Adrenal gland (tissue), 5 donors: ENCODE measurements at regions not wholly inside any gene's neighbourhood (a gene's known extent, or its start where the extent isn't known, plus 50 kb on each side); places are given as distances from the start of the nearest gene placed in this dataset.

Experiments used
- CTCF ChIP-seq, 6 experiments: fragments of 450-650 bp in 4 of 6; fragments of 200-600 bp in 2 of 6; sonication (generic) in 1 of 6; IDR thresholded peaks; 1 replicate in 5 of 6; 2 replicates in 1 of 6; pipeline versions ENCODE4 v1.5.1 to v1.8.0; 2016 to 2021; ENCODE audit warnings: antibody characterized with exemption in 6 of 6, mild to moderate bottlenecking in 2 of 6, moderate library complexity in 1 of 6
- POLR2A ChIP-seq, 2 donors: fragments of 450-650 bp; IDR thresholded peaks; one replicate each; pipeline ENCODE4 v1.6.1; 2017; ENCODE audit warnings: antibody characterized with exemption in 2 of 2, mild to moderate bottlenecking in 2 of 2, moderate library complexity in 1 of 2
- donor health status: DM: no; HTN: no; CAD: no.

DNA sequence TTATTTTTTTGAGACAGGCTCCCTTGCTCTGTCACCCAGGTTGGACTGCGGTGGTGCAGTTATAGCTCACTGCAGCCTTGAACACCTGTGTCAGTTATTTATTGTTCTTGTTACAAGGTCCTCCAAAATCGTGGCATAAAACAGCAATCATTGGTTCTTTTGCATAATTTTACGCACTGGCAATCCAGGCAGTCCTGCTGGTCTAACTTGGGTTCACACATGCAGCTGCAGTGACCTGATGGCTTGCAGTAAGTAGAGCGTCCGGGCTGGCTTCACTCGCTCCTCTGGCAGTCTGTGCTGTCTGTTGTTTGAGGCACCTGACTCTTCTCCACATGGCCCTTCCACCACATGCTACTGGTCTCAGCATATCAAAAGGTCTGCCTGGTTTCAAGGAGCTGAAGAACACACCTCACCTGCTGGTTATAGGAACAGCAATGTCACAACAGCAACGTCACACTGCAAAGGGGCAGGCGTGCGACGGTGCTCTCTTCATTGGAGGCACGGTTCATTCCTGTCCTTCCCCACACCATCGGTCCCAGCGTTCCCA, 894.6 kb downstream of the TRIML1 start:
- TF ChIP-seq CTCF (IDR thresholded peaks at IDR 0.05): no peak
- no peak for TF ChIP-seq POLR2A (IDR thresholded peaks at IDR 0.05)
